Caco-2 (cell line): ENCODE measurements at regions not wholly inside any gene's neighbourhood (a gene's known extent, or its start where the extent isn't known, plus 50 kb on each side); places are given as distances from the start of the nearest gene placed in this dataset.
"Not testable (repeated sequence)": the region's sequence is repeated elsewhere in the genome, so short reads cannot be mapped to it uniquely, and the experiment has no call there.

ENCODE experiments used
- BruUV-seq: library from RNA; stranded (reverse); fragments of 400-500 nt; replicated peaks from 2 replicates; lab custom pipeline; 2021; lab: Mats Ljungman, UMichigan
- CTCF ChIA-PET: fragments of 300-600 bp; sonication (Branson Sonifier 250); formaldehyde crosslinking; loops from one replicate; lab custom pipeline; 2022; ENCODE audit warnings: antibody characterized with exemption; lab: Charles Lee
- POLR2A ChIA-PET: fragments of 300-600 bp; sonication (Branson Sonifier 250); formaldehyde crosslinking; loops from one replicate; lab custom pipeline; 2022; ENCODE audit warnings: antibody characterized with exemption; lab: Charles Lee
- DNase-seq, 2 experiments: peaks; one replicate each; pipeline versions ENCODE4 v3.0.0 to v3.0.0-alpha.2; 2020 to 2022
- H3K27me3 ChIP-seq: replicated peaks from 2 replicates; pipeline ENCODE4 v1.6.0; 2011; ENCODE audit warnings: low read length; ENCODE audit not compliant: control insufficient read depth, insufficient read depth
- H3K36me3 ChIP-seq: 2 replicates; pipeline ENCODE4 v1.5.1; 2011; ENCODE audit warnings: low read length; ENCODE audit not compliant: control insufficient read depth, insufficient read depth
- H3K4me1 ChIP-seq: fragments of 250-450 bp; sonication (Bioruptor Pico); 2 replicates; pipeline ENCODE4 v1.5.1; 2020; ENCODE audit warnings: mild to moderate bottlenecking
- H3K4me3 ChIP-seq: 2 replicates; pipeline ENCODE4 v1.5.1; 2011; ENCODE audit warnings: low read depth, mild to moderate bottlenecking, control low read depth, low read length
- H3K9me3 ChIP-seq: fragments of 250-450 bp; sonication (Bioruptor Pico); 2 replicates; pipeline ENCODE4 v1.5.1; 2020; ENCODE audit warnings: mild to moderate bottlenecking, moderate library complexity
- H3K27ac Mint-ChIP-seq: one replicate; pipeline ENCODE4 v1.8.0; 2022; ENCODE audit warnings: mixed read lengths; ENCODE audit not compliant: unreplicated experiment
- H3K27me3 Mint-ChIP-seq: one replicate; pipeline ENCODE4 v1.8.0; 2022; ENCODE audit warnings: mixed read lengths; ENCODE audit not compliant: insufficient read depth, unreplicated experiment
- H3K36me3 Mint-ChIP-seq: one replicate; pipeline ENCODE4 v1.8.0; 2022; ENCODE audit warnings: mild to moderate bottlenecking, mixed read lengths; ENCODE audit not compliant: insufficient read depth, unreplicated experiment
- H3K4me1 Mint-ChIP-seq: one replicate; pipeline ENCODE4 v1.8.0; 2022; ENCODE audit warnings: low read depth, mixed read lengths; ENCODE audit not compliant: unreplicated experiment
- H3K4me3 Mint-ChIP-seq: one replicate; pipeline ENCODE4 v1.8.0; 2022; ENCODE audit warnings: mild to moderate bottlenecking, moderate library complexity, mixed read lengths; ENCODE audit not compliant: unreplicated experiment
- H3K9me3 Mint-ChIP-seq: one replicate; pipeline ENCODE4 v1.8.0; 2022; ENCODE audit warnings: mixed read lengths; ENCODE audit not compliant: unreplicated experiment
- CTCF ChIP-seq, 2 experiments: fragments of 200-600 bp in 1 of 2; IDR thresholded peaks; 1 replicate in 1 of 2; 2 replicates in 1 of 2; pipeline versions ENCODE4 v1.5.1 to v1.8.0; 2011 to 2022; ENCODE audit warnings: antibody characterized with exemption in 1 of 2, control low read depth in 1 of 2, inconsistent platforms in 1 of 2, low read depth in 1 of 2, low read length in 1 of 2, mild to moderate bottlenecking in 1 of 2, moderate library complexity in 1 of 2; ENCODE audit not compliant: insufficient read depth in 1 of 2, severe bottlenecking in 1 of 2, unreplicated experiment in 1 of 2
- intact Hi-C: fragments of 100-400 bp; cut with micrococcal nuclease; formaldehyde crosslinking; loops from one replicate; pipeline ENCODE4 v1.10.0; 2022; ENCODE audit not compliant: unreplicated experiment

GRCh38 chr22:11307998-11308397, 4220.0 kb upstream of the OR11H1 start:
- Mint-ChIP-seq H3K36me3 (no peaks in the 10 kb centered on the region), H3K27me3 (no peaks in the 10 kb centered on the region), H3K4me1 (no peaks in the 10 kb centered on the region), H3K4me3 (no peak overlapping the region), H3K27ac (no peak overlapping the region), H3K9me3 (peaks cover 37% of the 10 kb centered on the region)
- Histone ChIP-seq H3K4me3 (no peak overlapping the region), H3K36me3 (no peaks in the 10 kb centered on the region), H3K4me1 (no peaks in the 10 kb centered on the region), H3K27me3 (no peaks in the 10 kb centered on the region), H3K9me3 (no peaks in the 10 kb centered on the region; the same call in 1 of the 2 replicates)
- intact Hi-C loops, result no loop called here
- CTCF ChIA-PET, result no interaction called here
- DNase-seq, result no peak
- no TSS peak for BruUV-seq
- no peak for TF ChIP-seq CTCF (IDR thresholded peaks at IDR 0.05; ENCODE audit: insufficient read depth in 1 of 2, low read depth in 1 of 2, low read length in 1 of 2, severe bottlenecking in 1 of 2, unreplicated experiment in 1 of 2)
- POLR2A ChIA-PET, result no interaction called here

GRCh38 chr22:11309777-11310176, 4218.2 kb upstream of the OR11H1 start:
- DNase-seq, intact Hi-C loops, H3K4me3 Mint-ChIP-seq, H3K27ac Mint-ChIP-seq, H3K27me3 ChIP-seq, BruUV-seq, H3K27me3 Mint-ChIP-seq, POLR2A ChIA-PET, H3K36me3 Mint-ChIP-seq, CTCF ChIA-PET, H3K36me3 ChIP-seq, H3K9me3 ChIP-seq, H3K4me1 Mint-ChIP-seq, H3K4me1 ChIP-seq, H3K4me3 ChIP-seq: not testable (repeated sequence)
- H3K9me3 Mint-ChIP-seq, result peaks cover 33% of the 10 kb centered on the region

GRCh38 chr22:11310647-11311046, 4217.3 kb upstream of the OR11H1 start:
- CTCF ChIA-PET, H3K36me3 Mint-ChIP-seq, H3K4me1 Mint-ChIP-seq, intact Hi-C loops, H3K9me3 ChIP-seq, H3K4me3 Mint-ChIP-seq, H3K4me3 ChIP-seq, DNase-seq, BruUV-seq, H3K4me1 ChIP-seq, H3K27me3 Mint-ChIP-seq, H3K27me3 ChIP-seq, H3K27ac Mint-ChIP-seq, H3K36me3 ChIP-seq, POLR2A ChIA-PET: not testable (repeated sequence)
- peaks cover 26% of the 10 kb centered on the region for H3K9me3 Mint-ChIP-seq

- BruUV-seq, H3K27me3 Mint-ChIP-seq, H3K27me3 ChIP-seq, intact Hi-C loops, H3K4me3 Mint-ChIP-seq, H3K36me3 Mint-ChIP-seq, DNase-seq, CTCF ChIA-PET, H3K4me1 ChIP-seq, H3K9me3 ChIP-seq, POLR2A ChIA-PET, H3K4me3 ChIP-seq, H3K36me3 ChIP-seq, H3K27ac Mint-ChIP-seq, H3K4me1 Mint-ChIP-seq: not testable (repeated sequence)
- peaks cover 30% of the 10 kb centered on the region for H3K9me3 Mint-ChIP-seq
Measured at GRCh38 chr22:11312640-11313039, 4215.4 kb upstream of the OR11H1 start.

- H3K36me3 Mint-ChIP-seq, H3K36me3 ChIP-seq, H3K27ac Mint-ChIP-seq, DNase-seq, H3K4me1 Mint-ChIP-seq, H3K4me3 Mint-ChIP-seq, H3K27me3 Mint-ChIP-seq, BruUV-seq, CTCF ChIA-PET, H3K27me3 ChIP-seq, H3K4me3 ChIP-seq, H3K9me3 ChIP-seq, H3K4me1 ChIP-seq, intact Hi-C loops, POLR2A ChIA-PET: not testable (repeated sequence)
- peaks cover 30% of the 10 kb centered on the region for H3K9me3 Mint-ChIP-seq
Measured at GRCh38 chr22:11313040-11313759, 4214.8 kb upstream of the OR11H1 start.

GRCh38 chr22:11318633-11319032, 4209.4 kb upstream of the OR11H1 start:
- H3K4me1 ChIP-seq, DNase-seq, H3K27ac Mint-ChIP-seq, H3K36me3 Mint-ChIP-seq, H3K4me1 Mint-ChIP-seq, intact Hi-C loops, BruUV-seq, POLR2A ChIA-PET, H3K4me3 Mint-ChIP-seq, CTCF ChIA-PET, H3K27me3 ChIP-seq, H3K9me3 ChIP-seq, H3K4me3 ChIP-seq, H3K36me3 ChIP-seq, H3K27me3 Mint-ChIP-seq: not testable (repeated sequence)
- H3K9me3 Mint-ChIP-seq, result peaks cover 13% of the 10 kb centered on the region
